IPS-18a (cell line): ENCODE measurements at regions not wholly inside any gene's neighbourhood (a gene's known extent, or its start where the extent isn't known, plus 50 kb on each side); places are given as distances from the start of the nearest gene placed in this dataset.
"Not testable (repeated sequence)": the region's sequence is repeated elsewhere in the genome, so short reads cannot be mapped to it uniquely, and the experiment has no call there.

Source experiments
- H3K27ac ChIP-seq: one replicate; pipeline ENCODE4 v1.5.1; 2013; ENCODE audit warnings: low read length
- H3K27me3 ChIP-seq: one replicate; pipeline ENCODE4 v1.6.1; 2013; ENCODE audit warnings: mild to moderate bottlenecking, low read length; ENCODE audit not compliant: control insufficient read depth, insufficient read depth
- H3K36me3 ChIP-seq: one replicate; pipeline ENCODE4 v1.6.1; 2013; ENCODE audit warnings: low read depth, low read length; ENCODE audit not compliant: control insufficient read depth
- H3K4me1 ChIP-seq: one replicate; pipeline ENCODE4 v1.6.1; 2013; ENCODE audit warnings: low read depth, low read length; ENCODE audit not compliant: control insufficient read depth
- H3K4me3 ChIP-seq: one replicate; pipeline ENCODE4 v1.5.1; 2013; ENCODE audit warnings: low read length
- H3K9ac ChIP-seq: one replicate; pipeline ENCODE4 v1.6.1; 2013; ENCODE audit warnings: mild to moderate bottlenecking, low read length, moderate library complexity
- H3K9me3 ChIP-seq: one replicate; pipeline ENCODE4 v1.6.1; 2013; ENCODE audit warnings: low read depth, low read length; ENCODE audit not compliant: control insufficient read depth

DNA sequence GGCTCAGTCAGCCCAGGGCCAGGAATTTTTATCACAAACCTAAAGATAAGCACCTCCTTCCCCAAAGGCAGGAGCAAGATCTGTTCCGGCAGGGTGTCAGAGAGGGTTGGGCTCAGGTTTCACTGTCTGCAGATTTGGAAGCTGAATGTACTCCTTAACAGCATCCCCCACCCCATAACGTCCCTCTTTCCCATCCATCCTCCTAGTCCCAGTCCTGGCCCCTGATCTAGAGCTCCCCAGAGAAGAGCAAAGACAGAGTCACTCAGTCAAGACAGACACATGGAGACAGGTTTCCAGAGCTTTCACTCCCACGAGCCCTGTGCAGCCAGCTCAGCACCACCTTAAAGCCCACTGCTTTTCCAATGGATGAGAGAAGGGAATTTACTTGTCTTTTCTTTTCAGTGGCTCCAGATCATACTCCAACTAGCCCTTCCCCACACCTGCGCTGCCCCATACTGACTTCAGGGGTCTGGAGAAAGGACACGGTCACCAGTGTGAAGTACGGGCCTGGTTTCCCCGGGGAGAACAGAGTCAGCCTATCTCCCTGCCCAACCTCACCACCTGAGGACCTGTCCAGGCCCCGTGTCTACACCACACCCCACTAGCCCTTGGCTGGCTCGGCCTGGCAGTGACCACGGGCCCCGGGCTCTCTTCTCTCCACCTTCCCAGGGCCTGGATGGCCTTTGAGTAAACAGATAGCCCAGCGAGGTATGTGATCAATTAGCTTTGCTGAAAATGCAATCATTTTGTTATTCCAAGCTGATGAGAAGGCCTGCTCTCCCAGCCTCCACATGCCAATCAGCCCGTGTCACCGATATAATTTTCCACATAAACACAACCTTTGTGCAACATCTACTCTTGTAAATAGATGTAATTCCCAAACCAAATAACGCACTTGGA, 249.1 kb downstream of the FOXD2 start:
- H3K4me1 ChIP-seq: peaks cover 39% of the 10 kb centered on the region
- no peak overlapping the region for H3K27ac ChIP-seq
- no peak overlapping the region for H3K9ac ChIP-seq
- peak overlapping the region; percentile 25 for H3K4me3 ChIP-seq
- peaks cover 17% of the 10 kb centered on the region for H3K27me3 ChIP-seq
- H3K36me3 ChIP-seq: no peaks in the 10 kb centered on the region
- H3K9me3 ChIP-seq: no peaks in the 10 kb centered on the region

DNA sequence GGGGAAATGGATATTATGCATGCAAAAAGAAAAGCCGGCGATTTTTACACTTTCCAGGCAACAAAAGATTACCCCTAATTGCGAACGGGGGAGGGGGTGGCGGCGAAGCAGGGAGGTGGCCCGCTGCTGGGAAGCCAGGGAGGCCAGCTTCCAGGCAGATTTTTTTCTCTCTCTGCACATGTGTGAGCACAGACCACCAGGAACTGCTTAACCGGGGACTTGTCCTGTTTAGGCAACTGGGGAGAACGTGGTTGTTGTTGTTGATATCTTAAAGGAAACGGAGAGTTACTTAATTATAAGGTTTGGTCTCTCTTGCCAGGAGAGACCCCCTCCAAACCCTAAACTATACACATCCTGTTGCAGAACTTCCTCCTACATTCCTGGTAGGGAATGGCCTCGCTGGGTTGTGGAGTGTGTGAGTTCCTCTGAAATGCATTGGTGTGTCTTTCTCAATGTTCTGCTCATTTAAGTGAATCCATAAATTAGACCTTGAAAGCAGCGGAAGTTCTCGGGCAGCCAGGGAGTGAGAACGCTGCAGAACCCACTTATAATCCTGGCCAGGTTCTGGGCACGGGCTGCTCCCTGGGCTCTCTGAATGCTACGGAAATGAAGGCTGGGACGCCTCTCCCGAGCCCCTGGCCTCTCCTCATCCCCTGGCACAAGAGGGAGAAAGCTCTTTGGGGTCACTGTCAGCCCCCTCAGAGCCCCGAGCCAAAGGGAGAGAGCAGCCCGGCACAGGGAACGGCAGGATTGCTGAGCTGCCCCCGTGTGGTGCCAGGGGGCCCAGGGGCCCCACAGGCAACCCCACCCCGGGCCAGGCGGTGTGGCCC, 250.0 kb downstream of the FOXD2 start:
- no peak overlapping the region for H3K27ac ChIP-seq
- peaks cover 17% of the 10 kb centered on the region for H3K27me3 ChIP-seq
- no peaks in the 10 kb centered on the region for H3K9me3 ChIP-seq
- no peak overlapping the region for H3K9ac ChIP-seq
- peaks cover 39% of the 10 kb centered on the region for H3K4me1 ChIP-seq
- peak overlapping the region; percentile 25 for H3K4me3 ChIP-seq
- H3K36me3 ChIP-seq: no peaks in the 10 kb centered on the region

DNA sequence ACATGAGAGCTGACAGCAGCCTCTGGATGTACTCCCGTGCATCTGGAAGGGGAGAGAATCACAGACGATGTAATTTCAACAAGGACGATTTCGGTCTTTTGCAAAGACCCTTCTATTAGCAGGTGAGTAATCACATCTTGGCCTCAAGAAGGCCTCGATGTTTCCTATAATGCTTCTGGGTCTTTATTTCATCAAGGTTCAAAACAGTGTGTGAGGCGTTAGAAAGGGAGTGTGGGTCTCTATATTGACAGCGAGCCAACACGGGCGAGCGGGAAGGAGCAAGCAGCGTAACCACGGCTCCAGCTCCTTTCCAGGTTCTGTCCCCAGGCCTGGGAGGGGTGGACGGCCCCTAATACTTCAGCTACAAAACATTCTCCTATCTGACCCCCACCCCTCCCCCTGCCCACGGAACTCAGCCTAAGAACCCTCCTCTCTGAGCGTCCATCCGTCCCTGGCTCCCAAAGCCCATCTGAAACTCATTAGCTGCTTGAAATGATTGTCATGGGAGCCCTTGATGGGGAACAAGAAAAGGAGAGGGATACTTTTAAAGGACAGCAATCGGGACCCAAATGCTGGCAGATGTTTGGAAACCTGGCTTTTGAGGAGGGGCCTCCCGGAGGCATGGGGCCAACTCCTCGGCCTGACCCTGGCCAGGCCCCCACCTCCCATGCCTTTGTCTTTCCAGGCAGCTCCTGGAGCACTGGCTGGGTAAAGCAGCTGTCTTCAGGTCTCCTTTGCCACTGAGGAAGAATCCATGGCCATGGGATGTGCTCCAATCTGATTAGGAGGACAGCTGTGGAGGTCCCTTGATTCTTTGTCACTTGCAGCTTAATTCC, 250.8 kb downstream of the FOXD2 start:
- no peak overlapping the region for H3K4me3 ChIP-seq
- H3K9ac ChIP-seq: no peak overlapping the region
- peaks cover 39% of the 10 kb centered on the region for H3K4me1 ChIP-seq

DNA sequence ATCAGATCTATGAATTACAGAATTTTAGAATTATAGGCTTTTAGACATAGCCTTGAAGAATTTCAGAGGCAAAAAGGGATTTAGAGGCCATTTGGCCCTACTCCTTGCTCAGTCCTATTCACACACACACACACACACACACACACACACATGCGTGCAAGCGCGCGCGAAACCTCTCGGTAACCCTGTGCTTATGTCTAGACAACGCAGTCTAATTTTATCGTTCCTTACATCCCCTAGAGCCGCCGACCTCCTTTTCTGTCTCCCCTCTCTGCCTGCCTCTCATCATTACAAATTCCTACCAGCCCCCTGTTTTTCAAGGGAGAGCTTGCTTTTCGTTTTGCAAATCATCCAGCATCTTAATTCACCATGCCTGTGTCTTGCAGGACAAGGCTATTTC, 252.1 kb downstream of the FOXD2 start:
- no peak overlapping the region for H3K4me3 ChIP-seq
- no peaks in the 10 kb centered on the region for H3K36me3 ChIP-seq
- H3K9ac ChIP-seq: no peak overlapping the region
- H3K9me3 ChIP-seq: no peaks in the 10 kb centered on the region
- H3K27me3 ChIP-seq: peaks cover 17% of the 10 kb centered on the region
- H3K27ac ChIP-seq: no peak overlapping the region
- peaks cover 39% of the 10 kb centered on the region for H3K4me1 ChIP-seq

More for the DNA sequence above, 250.8 kb downstream of the FOXD2 start:
- no peaks in the 10 kb centered on the region for H3K9me3 ChIP-seq
- peaks cover 17% of the 10 kb centered on the region for H3K27me3 ChIP-seq
- no peaks in the 10 kb centered on the region for H3K36me3 ChIP-seq
- H3K27ac ChIP-seq: no peak overlapping the region

DNA sequence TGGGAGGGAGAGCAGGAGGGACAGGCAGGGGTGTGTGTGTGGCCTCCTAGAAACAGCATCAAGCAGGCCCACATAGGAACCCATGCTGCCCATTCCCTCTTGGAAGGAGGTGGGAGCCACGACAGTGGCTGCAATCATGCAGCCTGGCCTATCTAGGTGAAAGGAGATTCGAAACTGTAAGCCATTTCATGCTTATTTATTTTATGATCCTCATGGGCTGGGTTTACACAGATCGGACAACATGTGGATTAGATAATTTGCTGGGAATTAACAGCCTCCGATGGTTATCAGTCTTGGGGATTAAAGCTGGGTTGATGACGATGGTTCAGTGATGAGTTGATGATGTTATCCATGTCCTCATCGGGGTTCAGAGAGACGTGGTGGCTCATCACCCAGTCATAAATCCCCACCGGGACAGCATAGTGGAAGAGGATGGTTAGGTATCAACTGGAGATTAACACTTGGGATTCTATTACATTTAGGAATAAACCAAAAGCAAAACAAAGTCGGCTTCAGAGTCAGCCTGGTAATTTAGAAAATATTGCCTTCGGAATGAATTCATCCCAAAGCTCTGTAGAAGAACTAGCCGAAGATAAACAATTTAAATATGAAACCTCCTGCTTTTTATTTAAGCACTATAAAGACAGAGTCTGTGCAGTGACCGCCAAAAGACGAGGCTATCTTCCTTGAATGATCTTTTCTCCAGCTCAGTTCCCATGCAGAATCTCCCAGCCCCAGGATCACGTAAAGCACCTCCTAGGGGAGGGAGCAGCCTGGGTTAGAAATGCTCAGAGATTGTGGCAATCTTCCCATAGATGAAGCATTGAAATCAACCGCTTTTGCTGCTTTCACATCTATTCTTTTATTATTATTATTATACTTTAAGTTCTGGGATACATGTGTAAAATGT, 252.8 kb downstream of the FOXD2 start:
- Histone ChIP-seq H3K27ac (no peak overlapping the region), H3K9me3 (no peaks in the 10 kb centered on the region), H3K27me3 (peaks cover 16% of the 10 kb centered on the region)

DNA sequence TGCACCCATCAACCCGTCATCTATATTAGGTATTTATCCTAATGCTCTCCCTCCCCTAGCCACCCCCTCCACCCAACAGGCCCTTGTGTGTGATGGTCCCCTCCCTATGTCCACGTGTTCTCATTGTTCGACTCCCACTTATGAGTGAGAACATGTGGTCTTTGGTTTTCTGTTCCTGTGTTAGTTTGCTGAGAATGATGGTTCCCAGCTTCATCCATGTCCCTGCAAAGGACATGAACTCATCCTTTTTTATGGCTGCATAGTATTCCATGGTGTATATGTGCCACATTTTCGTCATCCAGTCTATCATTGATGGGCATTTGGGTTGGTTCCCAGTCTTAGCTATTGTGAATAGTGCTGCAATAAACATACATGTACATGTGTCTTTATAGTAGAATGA, 253.4 kb downstream of the FOXD2 start:
- H3K4me3 ChIP-seq: not testable (repeated sequence)

More for the DNA sequence above, 252.8 kb downstream of the FOXD2 start:
- peaks cover 33% of the 10 kb centered on the region for H3K4me1 ChIP-seq
- no peaks in the 10 kb centered on the region for H3K36me3 ChIP-seq
- H3K9ac ChIP-seq: no peak overlapping the region
- no peak overlapping the region for H3K4me3 ChIP-seq

DNA sequence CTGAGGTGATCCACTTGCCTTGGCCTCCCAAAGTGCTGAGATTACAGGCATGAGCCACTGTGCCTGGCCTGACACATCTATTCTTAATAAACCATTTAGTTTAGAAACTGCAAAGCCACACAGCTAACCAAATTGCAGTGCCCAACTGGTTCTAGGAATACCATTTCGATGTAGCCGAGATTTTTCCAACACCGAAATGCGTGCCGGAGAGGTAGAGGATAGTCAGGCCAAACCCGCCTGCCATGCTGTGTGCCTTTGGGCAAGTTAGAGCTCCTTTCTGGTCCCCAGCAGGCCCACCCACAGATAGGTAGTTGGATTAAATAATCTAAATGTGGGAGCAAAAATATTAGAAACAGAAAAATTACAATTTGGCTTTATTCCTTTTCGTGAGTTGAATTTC, 254.4 kb downstream of the FOXD2 start:
- Histone ChIP-seq H3K9me3 (no peaks in the 10 kb centered on the region), H3K4me1 (peaks cover 21% of the 10 kb centered on the region), H3K27me3 (peaks cover 13% of the 10 kb centered on the region), H3K9ac (no peak overlapping the region), H3K36me3 (no peaks in the 10 kb centered on the region), H3K27ac (no peak overlapping the region), H3K4me3 (no peak overlapping the region)

More for the DNA sequence above, 253.4 kb downstream of the FOXD2 start:
- peaks cover 13% of the 10 kb centered on the region for H3K27me3 ChIP-seq
- not testable (repeated sequence) for H3K9ac ChIP-seq, H3K27ac ChIP-seq, H3K36me3 ChIP-seq, H3K9me3 ChIP-seq
- H3K4me1 ChIP-seq: peaks cover 30% of the 10 kb centered on the region

DNA sequence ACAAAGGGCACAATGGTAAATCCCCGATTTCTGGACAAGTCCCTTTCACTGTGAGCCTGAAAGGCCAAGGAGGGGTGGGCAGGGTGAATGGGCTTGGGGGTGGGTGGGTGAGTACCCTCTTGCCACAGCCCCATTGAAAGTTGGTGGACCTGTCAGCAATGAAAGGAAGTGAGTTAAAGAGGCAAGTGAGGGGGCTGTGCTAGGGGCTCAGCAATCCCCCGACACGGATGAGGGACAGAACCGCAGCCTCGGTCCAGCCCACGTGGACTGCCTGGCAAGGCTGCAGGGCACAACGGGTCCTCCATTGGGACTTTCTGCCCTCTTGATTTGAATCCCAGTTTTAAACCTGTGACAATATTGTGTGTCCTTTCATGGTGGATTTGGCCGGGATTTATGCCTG, 255.3 kb downstream of the FOXD2 start:
- H3K4me3 ChIP-seq: no peak overlapping the region
- H3K9me3 ChIP-seq: no peaks in the 10 kb centered on the region
- no peaks in the 10 kb centered on the region for H3K36me3 ChIP-seq
- H3K27me3 ChIP-seq: peaks cover 9% of the 10 kb centered on the region
- H3K4me1 ChIP-seq: peaks cover 12% of the 10 kb centered on the region
- no peak overlapping the region for H3K27ac ChIP-seq
- H3K9ac ChIP-seq: no peak overlapping the region

DNA sequence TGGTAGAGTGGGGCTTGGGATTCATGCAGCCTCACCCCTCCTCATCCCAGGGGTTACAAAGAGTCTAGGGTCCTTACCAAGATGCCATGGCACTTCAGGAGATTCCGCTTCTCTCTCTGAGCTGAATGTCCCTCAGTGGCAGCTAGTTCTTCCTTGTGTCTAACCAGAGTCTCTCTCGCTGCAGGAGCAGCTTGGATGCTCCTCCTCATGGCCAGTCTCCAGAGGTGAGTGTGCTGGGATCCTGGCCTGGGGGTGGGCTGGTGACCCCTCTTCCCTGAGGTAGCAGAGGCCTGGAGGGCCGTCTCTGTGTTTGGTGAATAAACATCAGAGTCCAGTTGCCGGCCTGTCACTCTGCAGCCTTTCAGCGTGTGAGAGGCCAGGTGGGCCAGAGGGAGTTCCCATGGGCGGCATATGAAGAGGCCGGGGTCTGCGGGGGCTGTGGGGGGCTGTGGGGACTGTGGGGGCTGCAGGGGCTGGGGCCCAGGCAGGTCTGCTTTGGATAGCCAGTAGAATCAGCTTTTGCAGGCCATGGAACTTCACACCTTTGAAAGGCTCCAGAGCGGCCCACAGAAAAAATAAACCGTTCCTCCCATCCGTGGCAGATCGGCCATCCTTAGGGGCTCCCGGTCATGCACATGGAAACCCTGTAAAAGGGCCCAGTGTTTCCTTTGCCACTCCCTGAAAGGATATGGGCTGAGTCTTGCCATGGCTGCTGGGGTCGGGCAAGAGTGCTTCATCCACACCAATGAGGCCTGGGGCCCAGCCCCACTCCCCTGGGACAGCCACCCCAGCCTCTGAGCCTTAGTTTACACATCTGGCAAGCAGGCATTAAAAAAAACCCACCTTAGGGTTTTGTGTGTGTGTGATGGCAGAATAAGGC, 256.4 kb downstream of the FOXD2 start:
- Histone ChIP-seq H3K27me3 (no peaks in the 10 kb centered on the region), H3K4me3 (no peak overlapping the region), H3K27ac (no peak overlapping the region), H3K4me1 (peaks cover under 1% of the 10 kb centered on the region), H3K9ac (no peak overlapping the region), H3K9me3 (no peaks in the 10 kb centered on the region), H3K36me3 (no peaks in the 10 kb centered on the region)

DNA sequence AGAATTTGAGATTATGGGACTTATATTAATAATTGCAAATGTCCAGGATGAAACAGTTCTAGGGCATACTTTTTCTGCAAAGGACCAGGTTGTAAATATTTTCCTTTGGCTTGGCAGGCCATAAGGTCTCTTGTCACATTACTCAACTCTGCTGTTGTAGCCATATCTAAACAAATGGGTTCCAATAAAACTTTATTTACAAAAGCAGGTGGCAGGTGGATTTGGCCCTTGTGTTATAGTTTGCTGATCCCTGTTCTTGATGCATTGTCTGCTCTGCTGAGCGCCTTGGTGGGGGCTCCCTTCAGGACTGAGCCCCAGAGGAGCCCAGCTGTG, 258.5 kb downstream of the FOXD2 start:
- Histone ChIP-seq H3K36me3 (no peaks in the 10 kb centered on the region), H3K4me1 (no peaks in the 10 kb centered on the region), H3K27me3 (no peaks in the 10 kb centered on the region), H3K9me3 (no peaks in the 10 kb centered on the region), H3K4me3 (no peak overlapping the region), H3K9ac (no peak overlapping the region), H3K27ac (no peak overlapping the region)
